ENCODE measurements at regions not wholly inside any gene's neighbourhood (a gene's known extent, or its start where the extent isn't known, plus 50 kb on each side); places are given as distances from the start of the nearest gene placed in this dataset.

DNA sequence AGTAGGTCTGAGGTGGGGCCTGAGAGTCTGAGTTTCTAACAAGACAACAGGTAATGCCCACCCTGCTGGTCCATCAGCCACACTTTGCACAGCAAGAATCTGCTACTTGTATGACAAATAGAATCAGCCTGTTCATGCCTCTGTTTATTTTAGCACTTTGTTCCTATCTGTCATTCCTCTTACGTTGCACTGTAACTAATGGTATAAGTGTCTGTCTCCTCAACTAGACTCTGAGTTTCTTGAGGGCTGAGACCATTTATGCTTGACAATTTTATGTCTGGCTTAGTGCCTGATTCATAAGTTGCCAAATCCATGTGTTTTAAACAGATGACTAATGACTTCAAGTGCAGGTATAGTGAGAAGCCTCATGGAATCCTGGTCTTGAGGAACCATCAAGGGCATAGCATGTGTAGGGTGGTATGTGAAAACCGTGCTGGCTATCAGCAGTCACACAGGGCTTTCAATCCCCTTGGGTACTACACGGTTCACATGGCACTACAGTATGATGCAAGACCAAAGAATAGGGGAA, 209.7 kb downstream of the C11orf91 start:
- no peak for DNase-seq (ENCODE audit: low spot score)
- intact Hi-C loops (cut with DNase I) = no loop called here

DNA sequence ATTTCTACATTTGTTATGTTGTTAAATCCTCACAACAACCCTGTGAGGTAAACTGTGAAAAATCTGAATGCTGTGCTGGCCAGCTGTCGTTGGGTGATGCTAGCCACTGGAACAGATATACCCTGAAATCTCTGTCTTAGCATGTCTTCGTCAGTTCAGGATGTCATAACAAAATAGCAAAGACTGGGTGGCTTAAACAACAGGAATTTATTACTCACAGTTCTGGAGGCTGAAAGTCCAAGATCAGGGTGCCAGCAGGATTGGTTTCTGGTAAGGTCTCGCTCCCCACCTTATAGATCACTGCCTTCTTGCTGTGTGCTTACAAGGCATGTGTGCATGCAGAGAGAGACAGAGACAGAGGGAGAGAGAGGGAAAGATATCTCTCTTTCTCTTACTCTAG, 211.7 kb downstream of the C11orf91 start:
- no peak for DNase-seq (ENCODE audit: low spot score)
- intact Hi-C loops (cut with DNase I) = no loop called here

GRCh38 chr11:33480626-33481025, 220.0 kb downstream of the C11orf91 start:
- DNase-seq (ENCODE audit: low spot score) = no peak
- intact Hi-C loops (cut with DNase I) = no loop called here

- no peak for DNase-seq (ENCODE audit: low spot score)
- intact Hi-C loops (cut with DNase I) = no loop called here
Observed at GRCh38 chr11:33479231-33479630, 221.4 kb downstream of the C11orf91 start.

DNA sequence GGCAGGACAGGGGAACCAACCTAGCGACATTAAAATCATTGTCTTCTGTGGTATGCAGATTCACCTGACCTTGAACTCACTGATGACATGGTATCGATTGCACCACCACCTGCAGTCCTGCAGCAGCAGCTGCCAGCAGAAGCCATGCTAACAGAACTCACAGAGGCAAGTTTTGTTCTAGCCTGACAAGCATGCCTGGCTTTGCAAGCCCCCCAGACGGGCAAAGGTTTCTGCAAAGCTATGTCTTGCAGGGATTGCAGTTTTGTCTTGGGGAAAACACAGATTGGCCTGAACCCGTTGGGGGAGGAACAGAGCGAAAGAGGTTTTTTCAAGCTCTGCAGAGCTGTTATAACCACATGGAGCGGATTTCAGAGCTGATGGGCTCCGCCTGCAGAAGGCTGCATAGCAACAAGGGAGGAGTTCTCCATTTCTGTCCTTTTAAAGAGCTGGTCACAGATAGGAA, 221.0 kb downstream of the HIPK3 start:
- no peak for DNase-seq (ENCODE audit: low spot score)
- intact Hi-C loops (cut with DNase I) = no loop called here

- intact Hi-C loops (cut with DNase I) = no loop called here
- no peak for DNase-seq (ENCODE audit: low spot score)
Observed at GRCh38 chr11:33476945-33477606, 219.9 kb downstream of the HIPK3 start.

GRCh38 chr11:33475993-33476392, 218.8 kb downstream of the HIPK3 start:
- DNase-seq (ENCODE audit: low spot score) = no peak
- intact Hi-C loops (cut with DNase I) = no loop called here

DNA sequence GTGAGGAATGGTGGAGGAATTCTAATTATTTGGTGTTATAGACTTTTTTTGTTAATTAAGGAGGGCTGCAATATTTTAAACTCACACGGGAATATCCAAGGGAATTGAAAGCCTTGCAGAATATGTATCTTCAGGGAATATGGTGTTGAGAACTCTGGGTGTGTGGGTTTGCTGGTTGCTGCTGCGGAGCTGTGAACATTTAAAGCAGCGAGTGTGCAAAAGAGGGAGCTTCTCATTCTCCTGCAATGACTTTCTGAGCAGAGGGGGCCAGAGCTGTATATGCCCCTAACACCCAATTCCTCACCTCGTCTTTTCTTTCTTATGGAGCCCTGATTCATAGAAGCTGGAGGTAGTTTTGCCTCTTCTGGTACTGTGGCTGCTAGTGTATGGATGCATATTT, 217.7 kb downstream of the HIPK3 start:
- intact Hi-C loops (cut with DNase I) = no loop called here
- no peak for DNase-seq (ENCODE audit: low spot score)

DNA sequence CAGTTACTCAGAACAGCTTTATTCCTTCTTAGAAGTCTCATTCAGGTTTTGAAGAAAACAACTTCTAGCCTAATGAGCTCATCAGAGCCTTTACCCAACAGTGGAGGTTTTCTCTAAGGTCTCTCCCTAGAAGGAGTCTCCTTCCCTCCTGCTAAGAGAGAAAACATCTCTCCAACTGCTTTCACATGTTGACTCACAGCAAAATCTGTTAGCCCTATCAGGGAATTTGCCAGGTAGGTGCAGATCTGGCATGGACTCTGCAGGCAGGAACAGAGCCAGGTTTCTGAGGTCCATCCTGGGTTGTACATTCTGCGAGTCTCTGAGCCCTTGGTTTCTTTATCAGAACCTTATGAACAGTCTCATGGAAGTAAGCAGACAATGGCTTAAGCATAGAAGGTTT, 214.4 kb downstream of the HIPK3 start:
- intact Hi-C loops (cut with DNase I) = no loop called here
- DNase-seq (ENCODE audit: low spot score) = no peak

DNA sequence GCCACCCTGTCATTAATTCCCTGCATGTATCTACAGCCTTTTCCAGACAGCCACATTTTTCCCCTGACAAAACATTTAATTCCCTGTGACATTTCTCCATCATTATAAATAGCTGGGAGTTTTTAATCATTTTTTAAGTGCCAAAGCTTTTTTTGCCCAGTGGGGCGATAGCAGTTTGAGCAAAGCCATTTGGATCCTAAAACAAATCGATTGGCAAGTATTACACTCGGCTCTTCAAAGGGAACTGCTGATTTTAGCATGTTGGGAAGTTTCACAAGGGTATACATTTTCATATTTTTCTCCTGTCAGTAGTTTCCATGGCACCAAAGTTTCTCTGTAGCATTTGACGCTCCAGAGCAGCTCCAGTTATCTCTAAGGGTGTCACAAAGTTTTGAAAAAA, 210.8 kb downstream of the HIPK3 start:
- intact Hi-C loops (cut with DNase I) = no loop called here
- DNase-seq (ENCODE audit: low spot score) = no peak

GRCh38 chr11:33463059-33463458, 205.9 kb downstream of the HIPK3 start:
- intact Hi-C loops (cut with DNase I) = no loop called here
- DNase-seq (ENCODE audit: low spot score) = no peak

GRCh38 chr11:33461369-33462125, 204.4 kb downstream of the HIPK3 start:
- intact Hi-C loops (cut with DNase I) = no loop called here

GRCh38 chr11:33457948-33458347, 200.8 kb downstream of the HIPK3 start:
- no peak for DNase-seq (ENCODE audit: low spot score)
- intact Hi-C loops (cut with DNase I) = no loop called here

More at GRCh38 chr11:33461369-33462125, 204.4 kb downstream of the HIPK3 start:
- no peak for DNase-seq (ENCODE audit: low spot score)

- intact Hi-C loops (cut with DNase I) = no loop called here
- DNase-seq (ENCODE audit: low spot score) = no peak
Observed at GRCh38 chr11:33455867-33456463, 198.8 kb downstream of the HIPK3 start.

- DNase-seq (ENCODE audit: low spot score) = no peak
- intact Hi-C loops (cut with DNase I) = no loop called here
Observed at GRCh38 chr11:33454264-33454663, 197.1 kb downstream of the HIPK3 start.

DNA sequence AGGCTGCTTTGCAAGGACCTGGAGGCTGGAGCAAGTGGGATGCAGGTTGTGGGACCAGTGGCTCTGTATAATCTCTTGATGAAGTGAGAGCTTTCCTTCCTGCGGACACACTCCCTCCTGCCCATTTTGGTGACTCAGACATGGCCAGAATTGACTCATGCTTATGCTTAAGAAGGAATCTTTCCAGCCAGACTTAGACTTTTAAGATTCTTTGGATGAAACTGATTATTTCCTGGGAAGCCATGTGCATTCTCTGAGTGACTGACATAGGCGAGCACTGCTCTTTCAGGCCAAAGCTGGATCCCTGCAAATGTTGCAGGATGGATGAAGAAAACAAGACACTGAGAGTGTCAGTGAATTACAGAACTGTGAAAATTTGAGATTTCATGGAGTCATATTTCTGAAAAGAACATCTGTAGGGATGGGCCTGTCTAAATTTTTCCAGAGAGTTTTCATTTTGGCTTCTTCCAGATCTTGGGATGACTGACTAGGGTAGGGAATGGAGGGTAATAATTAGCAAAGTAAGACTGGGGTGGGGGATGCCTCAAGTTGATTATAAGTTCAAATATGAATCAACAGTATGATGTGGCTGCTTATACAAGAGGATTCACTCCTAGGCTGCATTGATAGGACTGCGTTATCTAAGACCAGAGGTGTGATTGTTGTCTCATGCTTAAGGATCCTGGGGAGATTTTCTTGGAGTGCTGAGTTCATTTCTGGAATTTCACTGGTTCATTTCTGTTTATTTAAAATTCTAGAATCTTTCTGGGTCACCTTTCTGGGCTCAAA, 195.8 kb downstream of the HIPK3 start:
- no peak for DNase-seq (ENCODE audit: low spot score)
- intact Hi-C loops (cut with DNase I) = no loop called here

GRCh38 chr11:33451364-33451763, 194.2 kb downstream of the HIPK3 start:
- DNase-seq (ENCODE audit: low spot score) = no peak
- intact Hi-C loops (cut with DNase I) = no loop called here

- no peak for DNase-seq (ENCODE audit: low spot score)
- intact Hi-C loops (cut with DNase I) = no loop called here
Observed at GRCh38 chr11:33449798-33450197, 192.6 kb downstream of the HIPK3 start.

- intact Hi-C loops (cut with DNase I) = no loop called here
- no peak for DNase-seq (ENCODE audit: low spot score)
Observed at GRCh38 chr11:33448461-33449130, 191.4 kb downstream of the HIPK3 start.
